Kidney epithelial cell (primary cell): ENCODE measurements at regions not wholly inside any gene's neighbourhood (a gene's known extent, or its start where the extent isn't known, plus 50 kb on each side); places are given as distances from the start of the nearest gene placed in this dataset.

ENCODE experiments used
- DNase-seq: peaks from one replicate; pipeline ENCODE4 v3.0.0-alpha.2; 2010; ENCODE audit warnings: low read depth
- H3K27me3 ChIP-seq: 2 replicates; pipeline ENCODE4 v1.6.0; 2011; ENCODE audit warnings: low read length; ENCODE audit not compliant: control insufficient read depth, insufficient read depth
- H3K36me3 ChIP-seq: 2 replicates; pipeline ENCODE4 v1.5.1; 2011; ENCODE audit warnings: low read length; ENCODE audit not compliant: control insufficient read depth, insufficient read depth
- H3K4me3 ChIP-seq: 2 replicates; pipeline ENCODE4 v1.5.1; 2011; ENCODE audit warnings: low read depth, mild to moderate bottlenecking, control low read depth, low read length
- CTCF ChIP-seq: IDR thresholded peaks from 2 replicates; pipeline ENCODE4 v1.5.1; 2011; ENCODE audit warnings: mild to moderate bottlenecking, moderate library complexity, low read length, control low read depth, inconsistent platforms; ENCODE audit not compliant: insufficient read depth, poor library complexity, severe bottlenecking

- no peak for TF ChIP-seq CTCF
- Histone ChIP-seq H3K27me3 (no peaks in the 10 kb centered on the region), H3K4me3 (no peak overlapping the region), H3K36me3 (no peaks in the 10 kb centered on the region)
- DNase-seq, result no peak
Measured at GRCh38 chr5:3661755-3662296, 66.2 kb downstream of the IRX1 start.

- no peak for DNase-seq
- TF ChIP-seq CTCF, result no peak
- no peak overlapping the region for H3K4me3 ChIP-seq
- no peaks in the 10 kb centered on the region for H3K27me3 ChIP-seq
- H3K36me3 ChIP-seq, result no peaks in the 10 kb centered on the region
Measured at GRCh38 chr5:3662344-3662743, 66.7 kb downstream of the IRX1 start.

GRCh38 chr5:3671337-3671736 is 75.7 kb downstream of the IRX1 start:
- no peak for TF ChIP-seq CTCF

GRCh38 chr5:3678801-3679200 is 83.2 kb downstream of the IRX1 start:
- Histone ChIP-seq H3K4me3 (no peak overlapping the region), H3K36me3 (no peaks in the 10 kb centered on the region), H3K27me3 (no peaks in the 10 kb centered on the region)
- no peak for TF ChIP-seq CTCF
- no peak for DNase-seq

More at GRCh38 chr5:3671337-3671736, 75.7 kb downstream of the IRX1 start:
- Histone ChIP-seq H3K4me3 (no peak overlapping the region), H3K27me3 (no peaks in the 10 kb centered on the region), H3K36me3 (no peaks in the 10 kb centered on the region)
- DNase-seq, result no peak

- H3K4me3 ChIP-seq, result no peak overlapping the region
- no peak for TF ChIP-seq CTCF
- no peak for DNase-seq
- no peaks in the 10 kb centered on the region for H3K27me3 ChIP-seq
- no peaks in the 10 kb centered on the region for H3K36me3 ChIP-seq
Measured at GRCh38 chr5:3680821-3681220, 85.2 kb downstream of the IRX1 start.

- no peak for DNase-seq
- Histone ChIP-seq H3K27me3 (no peaks in the 10 kb centered on the region), H3K4me3 (no peak overlapping the region), H3K36me3 (no peaks in the 10 kb centered on the region)
- TF ChIP-seq CTCF, result no peak
Measured at GRCh38 chr5:3684118-3684517, 88.5 kb downstream of the IRX1 start.
